Hepatocyte (in vitro differentiated cells): ENCODE measurements at regions not wholly inside any gene's neighbourhood (a gene's known extent, or its start where the extent isn't known, plus 50 kb on each side); places are given as distances from the start of the nearest gene placed in this dataset.
"Not testable (repeated sequence)": the region's sequence is repeated elsewhere in the genome, so short reads cannot be mapped to it uniquely, and the experiment has no call there.

Source experiments
- DNase-seq: peaks from one replicate; pipeline ENCODE4 v3.0.0-alpha.2; 2016; ENCODE audit warnings: low spot score
- H2AFZ ChIP-seq: fragments of 200-600 bp; sonication (generic); 2 replicates; pipeline ENCODE4 v1.6.0; 2016; ENCODE audit warnings: antibody characterized with exemption, mild to moderate bottlenecking
- H3K27ac ChIP-seq: fragments of 200-600 bp; sonication (generic); 2 replicates; pipeline ENCODE4 v1.5.1; 2016; ENCODE audit warnings: mild to moderate bottlenecking
- H3K27me3 ChIP-seq: fragments of 200-600 bp; sonication (generic); 2 replicates; pipeline ENCODE4 v1.6.1; 2016
- H3K36me3 ChIP-seq: fragments of 200-600 bp; sonication (generic); replicated peaks from 2 replicates; pipeline ENCODE4 v1.5.1; 2016; ENCODE audit warnings: low read depth; ENCODE audit not compliant: insufficient read depth
- H3K4me1 ChIP-seq: fragments of 200-600 bp; sonication (generic); 2 replicates; pipeline ENCODE4 v1.5.1; 2016; ENCODE audit warnings: mild to moderate bottlenecking, moderate library complexity; ENCODE audit not compliant: insufficient read depth
- H3K4me2 ChIP-seq: fragments of 200-600 bp; sonication (generic); 2 replicates; pipeline ENCODE4 v1.6.0; 2016
- H3K4me3 ChIP-seq: fragments of 200-600 bp; sonication (generic); 2 replicates; pipeline ENCODE4 v1.5.1; 2016; ENCODE audit warnings: mild to moderate bottlenecking
- H3K79me2 ChIP-seq: fragments of 200-600 bp; sonication (generic); 2 replicates; pipeline ENCODE4 v1.6.0; 2017; ENCODE audit warnings: mild to moderate bottlenecking
- H3K9me2 ChIP-seq: fragments of 200-600 bp; sonication (generic); replicated peaks from 2 replicates; pipeline ENCODE4 v1.6.0; 2017; ENCODE audit warnings: mild to moderate bottlenecking; ENCODE audit not compliant: insufficient read depth
- H3K9me3 ChIP-seq: fragments of 200-600 bp; sonication (generic); 2 replicates; pipeline ENCODE4 v1.5.1; 2016; ENCODE audit warnings: low read depth, mild to moderate bottlenecking
- H4K20me1 ChIP-seq: fragments of 200-600 bp; sonication (generic); 2 replicates; pipeline ENCODE4 v1.6.0; 2016; ENCODE audit warnings: mild to moderate bottlenecking; ENCODE audit not compliant: insufficient read depth, poor library complexity, severe bottlenecking
- CTCF ChIP-seq: fragments of 200-600 bp; sonication (generic); IDR thresholded peaks from 2 replicates; pipeline ENCODE4 v1.5.1; 2016; ENCODE audit warnings: antibody characterized with exemption, mild to moderate bottlenecking; ENCODE audit not compliant: poor library complexity
- EZH2 ChIP-seq: fragments of 200-600 bp; sonication (generic); IDR thresholded peaks from 2 replicates; pipeline ENCODE4 v1.6.1; 2016; ENCODE audit warnings: antibody characterized with exemption, mild to moderate bottlenecking, borderline replicate concordance
- EZH2phosphoT487 ChIP-seq: fragments of 200-600 bp; sonication (generic); IDR thresholded peaks from one replicate; pipeline ENCODE4 v1.6.1; 2018; ENCODE audit warnings: antibody characterized with exemption, mild to moderate bottlenecking, low read depth, moderate library complexity; ENCODE audit not compliant: unreplicated experiment, severe bottlenecking
- WGBS: methylation state at CpG from one replicate; pipeline ENCODE4 v1.1.6; 2016; ENCODE audit warnings: low lambda C conversion rate; ENCODE audit errors: missing lambda C conversion rate; 5-methylcytosine and 5-hydroxymethylcytosine counted together

- H3K4me2 ChIP-seq: no peak overlapping the region
- no peak overlapping the region for H3K27ac ChIP-seq
- no peak for TF ChIP-seq CTCF
- TF ChIP-seq EZH2: no peak
- TF ChIP-seq EZH2phosphoT487: no peak
- H3K4me1 ChIP-seq: no peaks in the 10 kb centered on the region
- H3K79me2 ChIP-seq: no peaks in the 10 kb centered on the region
- no peaks in the 10 kb centered on the region for H3K36me3 ChIP-seq
- DNase-seq: no peak
- H3K9me3 ChIP-seq: no peaks in the 10 kb centered on the region
- H4K20me1 ChIP-seq: no peaks in the 10 kb centered on the region
- H3K4me3 ChIP-seq: no peak overlapping the region
- WGBS: 76% methylated on average over 2 of the region's 2 CpGs
- no peaks in the 10 kb centered on the region for H3K9me2 ChIP-seq
- H3K27me3 ChIP-seq: no peaks in the 10 kb centered on the region
- no peak overlapping the region for H2AFZ ChIP-seq
Measured at GRCh38 chr6:40876336-40876735, 162.7 kb downstream of the UNC5CL start.

- Histone ChIP-seq H3K79me2 (no peaks in the 10 kb centered on the region), H3K4me1 (no peaks in the 10 kb centered on the region), H2AFZ (no peak overlapping the region), H4K20me1 (no peaks in the 10 kb centered on the region), H3K9me3 (no peaks in the 10 kb centered on the region), H3K4me2 (no peak overlapping the region), H3K4me3 (no peak overlapping the region), H3K27me3 (no peaks in the 10 kb centered on the region), H3K36me3 (no peaks in the 10 kb centered on the region), H3K9me2 (no peaks in the 10 kb centered on the region), H3K27ac (no peak overlapping the region)
- TF ChIP-seq CTCF (no peak), EZH2 (no peak), EZH2phosphoT487 (no peak)
- WGBS: 49% methylated on average over 4 of the region's 4 CpGs
- DNase-seq: no peak
Measured at GRCh38 chr6:40874495-40874894, 164.5 kb downstream of the UNC5CL start.

GRCh38 chr6:40871424-40871823 is 167.6 kb downstream of the UNC5CL start:
- Histone ChIP-seq H4K20me1 (no peaks in the 10 kb centered on the region), H2AFZ (no peak overlapping the region), H3K27ac (no peak overlapping the region), H3K36me3 (no peaks in the 10 kb centered on the region), H3K27me3 (no peaks in the 10 kb centered on the region), H3K9me2 (no peaks in the 10 kb centered on the region), H3K4me1 (peaks cover 7% of the 10 kb centered on the region), H3K4me3 (no peak overlapping the region), H3K9me3 (no peaks in the 10 kb centered on the region), H3K4me2 (no peak overlapping the region), H3K79me2 (no peaks in the 10 kb centered on the region)
- DNase-seq: no peak
- no peak for TF ChIP-seq EZH2phosphoT487
- no peak for TF ChIP-seq EZH2
- TF ChIP-seq CTCF: no peak
- WGBS: 61% methylated on average over 5 of the region's 5 CpGs

- not testable (repeated sequence) for H3K4me2 ChIP-seq, H3K27ac ChIP-seq, H4K20me1 ChIP-seq, H3K4me3 ChIP-seq, H3K79me2 ChIP-seq, H3K4me1 ChIP-seq, H2AFZ ChIP-seq, H3K9me3 ChIP-seq, H3K27me3 ChIP-seq, DNase-seq, H3K9me2 ChIP-seq, H3K36me3 ChIP-seq
- 48% methylated on average over 14 of the region's 14 CpGs for WGBS
Measured at GRCh38 chr6:40868089-40868865, 170.7 kb downstream of the UNC5CL start.

- H4K20me1 ChIP-seq, H3K4me2 ChIP-seq, H3K9me3 ChIP-seq, DNase-seq, H3K36me3 ChIP-seq, H3K27me3 ChIP-seq, H3K9me2 ChIP-seq, H3K4me3 ChIP-seq, H3K4me1 ChIP-seq, H3K27ac ChIP-seq, H3K79me2 ChIP-seq, H2AFZ ChIP-seq: not testable (repeated sequence)
- 62% methylated on average over 9 of the region's 9 CpGs for WGBS
Measured at GRCh38 chr6:40867527-40867926, 171.5 kb downstream of the UNC5CL start.

- H3K27me3 ChIP-seq, H3K4me2 ChIP-seq, H3K4me1 ChIP-seq, H3K36me3 ChIP-seq, H3K4me3 ChIP-seq, H2AFZ ChIP-seq, H4K20me1 ChIP-seq, H3K9me2 ChIP-seq, H3K9me3 ChIP-seq, H3K27ac ChIP-seq, H3K79me2 ChIP-seq, DNase-seq: not testable (repeated sequence)
- 87% methylated on average over 2 of the region's 2 CpGs for WGBS
Measured at GRCh38 chr6:40865259-40865658, 173.8 kb downstream of the UNC5CL start.
